K562 (cell line): ENCODE measurements at regions not wholly inside any gene's neighbourhood (a gene's known extent, or its start where the extent isn't known, plus 50 kb on each side); places are given as distances from the start of the nearest gene placed in this dataset.
A peak's percentile ranks its signal among the peaks of the same experiment; 100 is the strongest.

Source experiments
- ATAC-seq: fragments of 200-7000 bp; cut with Tn5 transposase; 3 replicates; pipeline ENCODE4 v1.9.1; 2020; ENCODE audit warnings: moderate library complexity
- BruUV-seq: library from RNA; stranded (reverse); fragments of 400-500 nt; replicated peaks from 2 replicates; lab custom pipeline; 2021; lab: Mats Ljungman, UMichigan
- CTCF ChIA-PET: fragments of 300-600 bp; formaldehyde crosslinking; extraction: SDS; loops from one replicate; lab custom pipeline; 2021; ENCODE audit warnings: low intra/inter-chr PET ratio; lab: Yijun Ruan, JAX
- POLR2A ChIA-PET: fragments of 300-600, 350-650 bp; sonication (Branson Sonifier 250); formaldehyde crosslinking; extraction: SDS; loops from one replicate; lab custom pipeline; 2021; ENCODE audit warnings: antibody characterized with exemption, inconsistent platforms; lab: Yijun Ruan, JAX
- DNase-seq, 4 experiments: peaks; one replicate each; pipeline versions ENCODE4 v3.0.0 to v3.0.0-alpha.2; 2011 to 2018; ENCODE audit warnings: low spot score in 3 of 4, mixed read lengths in 3 of 4; ENCODE audit errors: extremely low read depth in 1 of 4
- FAIRE-seq: peaks from 2 replicates; lab custom pipeline; 2011; peaks lifted over from hg19 to GRCh38; lab: Jason Lieb, UNC
- H2AFZ ChIP-seq: 2 replicates; pipeline ENCODE4 v1.6.0; 2011; ENCODE audit warnings: low read depth, low read length, control low read depth, inconsistent platforms
- H3K27ac ChIP-seq: fragments of 200-600 bp; 3 replicates; pipeline ENCODE4 v1.8.0; 2011; ENCODE audit warnings: low read depth, mild to moderate bottlenecking, control low read depth, inconsistent platforms, low read length, moderate library complexity, mixed read lengths; ENCODE audit errors: extremely low read depth
- H3K27me3 ChIP-seq, 2 experiments: fragments of 300-600 bp in 1 of 2; 2 replicates in 1 of 2; 3 replicates in 1 of 2; pipeline versions ENCODE4 v1.6.0 to v1.8.0; 2011; ENCODE audit warnings: inconsistent platforms in 2 of 2, low read length in 2 of 2, mild to moderate bottlenecking in 1 of 2, mixed read lengths in 1 of 2, moderate library complexity in 1 of 2; ENCODE audit not compliant: control insufficient read depth in 2 of 2, insufficient read depth in 2 of 2
- H3K36me3 ChIP-seq: fragments of 300-600 bp; 3 replicates; pipeline ENCODE4 v1.8.0; 2011; ENCODE audit warnings: mild to moderate bottlenecking, low read length, inconsistent platforms; ENCODE audit not compliant: control insufficient read depth, insufficient read depth
- H3K4me1 ChIP-seq, 2 experiments: fragments of 200-600 bp in 1 of 2; replicated peaks in 1 of 2; 2 replicates in 1 of 2; 3 replicates in 1 of 2; pipeline versions ENCODE4 v1.5.1 to v1.8.0; 2011; ENCODE audit warnings: inconsistent platforms in 2 of 2, low read length in 2 of 2, mild to moderate bottlenecking in 1 of 2, mixed read lengths in 1 of 2, moderate library complexity in 1 of 2; ENCODE audit not compliant: control insufficient read depth in 2 of 2, insufficient read depth in 2 of 2
- H3K4me2 ChIP-seq: 2 replicates; pipeline ENCODE4 v1.6.1; 2011; ENCODE audit warnings: low read length, control low read depth, inconsistent platforms, mixed read lengths; ENCODE audit not compliant: insufficient read depth
- H3K4me3 ChIP-seq: fragments of 200-600 bp; sonication (generic), shearing (Covaris generic); 2 replicates; pipeline ENCODE4 v1.5.1; 2016; ENCODE audit warnings: control low read depth, inconsistent platforms
- H3K79me2 ChIP-seq: fragments of 200-600 bp; 3 replicates; pipeline ENCODE4 v1.8.0; 2011; ENCODE audit warnings: low read length, inconsistent platforms; ENCODE audit not compliant: control insufficient read depth, insufficient read depth
- H3K9ac ChIP-seq, 2 experiments: 2 replicates each; pipeline versions ENCODE4 v1.6.0 to v1.6.1; 2011; ENCODE audit warnings: low read depth in 2 of 2, low read length in 2 of 2, control low read depth in 1 of 2, inconsistent platforms in 1 of 2, mild to moderate bottlenecking in 1 of 2, mixed read lengths in 1 of 2; ENCODE audit not compliant: insufficient read depth in 1 of 2
- H3K9me1 ChIP-seq: one replicate; pipeline ENCODE4 v1.6.0; 2011; ENCODE audit warnings: inconsistent platforms, mild to moderate bottlenecking, low read length, moderate library complexity; ENCODE audit not compliant: control insufficient read depth, insufficient read depth
- H3K9me3 ChIP-seq: replicated peaks from 2 replicates; pipeline ENCODE4 v1.5.1; 2011; ENCODE audit warnings: low read depth, low read length, inconsistent platforms; ENCODE audit not compliant: control insufficient read depth, insufficient read depth
- H4K20me1 ChIP-seq: replicated peaks from 2 replicates; pipeline ENCODE4 v1.6.1; 2011; ENCODE audit warnings: low read length, inconsistent platforms, mixed read lengths; ENCODE audit not compliant: control insufficient read depth, insufficient read depth
- BRD4 ChIP-seq: fragments of 200-600 bp; sonication (generic); IDR thresholded peaks from 2 replicates; pipeline ENCODE4 v1.6.1; 2017; ENCODE audit warnings: inconsistent platforms
- NRF1 ChIP-seq, 2 experiments: fragments of 450-650 bp; IDR thresholded peaks in 1 of 2; conservative IDR thresholded peaks in 1 of 2; 2 replicates each; pipeline ENCODE4 v1.6.1; 2014; ENCODE audit warnings: mild to moderate bottlenecking in 2 of 2
- RBM25 ChIP-seq: fragments of 200-400 bp; formaldehyde crosslinking; IDR thresholded peaks from 2 replicates; pipeline ENCODE4 v1.6.1; 2018; ENCODE audit warnings: low read length, low read depth, moderate library complexity; ENCODE audit not compliant: severe bottlenecking
- TEAD4 ChIP-seq, 2 experiments: sonication (generic) in 1 of 2; formaldehyde crosslinking in 1 of 2; IDR thresholded peaks; 2 replicates each; pipeline versions ENCODE4 v1.6.1 to v1.8.0; 2012 to 2022; ENCODE audit warnings: borderline replicate concordance in 1 of 2, inconsistent platforms in 1 of 2, low read length in 1 of 2, mild to moderate bottlenecking in 1 of 2, missing genetic modification reagents in 1 of 2
- YY1 ChIP-seq, 3 experiments: IDR thresholded peaks; 2 replicates each; pipeline ENCODE4 v1.6.1; 2011; ENCODE audit warnings: low read length in 2 of 3, mild to moderate bottlenecking in 2 of 3, moderate library complexity in 2 of 3, borderline replicate concordance in 1 of 3, control low read depth in 1 of 3, low read depth in 1 of 3; ENCODE audit not compliant: insufficient read depth in 3 of 3, insufficient replicate concordance in 2 of 3, control insufficient read depth in 1 of 3, insufficient read length in 1 of 3; ENCODE audit errors: extremely low read depth in 1 of 3
- ZFX ChIP-seq: sonication (generic); formaldehyde crosslinking; IDR thresholded peaks from 2 replicates; pipeline ENCODE4 v1.8.0; 2022; ENCODE audit warnings: mild to moderate bottlenecking, missing genetic modification reagents, moderate library complexity
- ZNF146 ChIP-seq: IDR thresholded peaks from one replicate; pipeline ENCODE4 v1.6.1; 2018; ENCODE audit warnings: missing compliant biosample characterization; ENCODE audit not compliant: unreplicated experiment
- WGBS: fragments of 100-300 bp; shearing (Covaris generic); methylation state at CpG from one replicate; pipeline ENCODE4 v1.1.6; 2016; ENCODE audit warnings: low coverage, mixed read lengths; ENCODE audit not compliant: insufficient coverage; ENCODE audit errors: missing lambda C conversion rate; 5-methylcytosine and 5-hydroxymethylcytosine counted together
- in situ Hi-C: fragments of 300-500 bp; cut with MboI; formaldehyde crosslinking; loops from 4 replicates; pipeline ENCODE4 v1.15.0; 2018; ENCODE audit warnings: inconsistent platforms, mixed read lengths
- intact Hi-C: fragments of 100-400 bp; cut with micrococcal nuclease; formaldehyde crosslinking; loops from 2 replicates; pipeline ENCODE4 v1.14.2; 2022
- TF ChIP-seq, protein P1 (sequence below): fragments of 450-650 bp; IDR thresholded peaks from 2 replicates; pipeline ENCODE4 v1.6.1; 2016

DNA sequence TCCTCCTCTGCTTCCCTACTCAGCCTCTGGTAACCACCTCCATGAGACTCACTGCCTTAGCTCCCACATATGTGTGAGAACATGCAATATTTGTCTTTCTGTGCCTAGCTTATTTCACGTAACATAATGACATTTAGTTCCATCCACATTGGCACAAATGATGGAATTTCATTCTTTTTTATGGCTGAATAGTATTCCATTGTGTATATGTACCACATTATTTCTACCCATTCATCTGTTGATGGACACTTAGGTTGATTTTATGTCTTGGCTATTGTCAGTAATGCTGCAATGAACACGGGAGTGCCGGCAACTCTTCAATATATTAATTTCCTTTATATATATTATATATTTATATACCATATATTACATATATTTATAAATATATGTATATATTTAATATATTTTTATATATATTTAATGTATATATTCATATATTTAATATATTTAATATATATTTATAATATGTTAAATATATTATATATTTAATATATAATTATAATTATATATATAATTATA lies 1046.9 kb downstream of the DNAJB9 start:
- CTCF ChIA-PET: no interaction called here
- H3K4me1 ChIP-seq: no peaks in the 10 kb centered on the region

More for the DNA sequence above, 1046.9 kb downstream of the DNAJB9 start:
- in situ Hi-C loops (no loop called here), intact Hi-C loops (no loop called here)
- H3K27ac ChIP-seq: no peak overlapping the region
- POLR2A ChIA-PET: no interaction called here
- TF ChIP-seq RBM25 (peak; percentile 29), BRD4 (no peak), YY1 (IDR thresholded peaks at IDR 0.05; ENCODE audit: borderline replicate concordance in 1 of 3, control insufficient read depth in 1 of 3, extremely low read depth in 1 of 3, insufficient read depth in 3 of 3, insufficient read length in 1 of 3, insufficient replicate concordance in 2 of 3, low read depth in 1 of 3, low read length in 2 of 3) (no peak), TEAD4 (IDR thresholded peaks at IDR 0.05; ENCODE audit: low read length) (no peak), TEAD4 (CRISPR knock-in tag; IDR thresholded peaks at IDR 0.05; ENCODE audit: borderline replicate concordance) (no peak), ZNF146 (peak; percentile 49), ZFX (CRISPR knock-in tag) (no peak), NRF1 (conservative IDR thresholded peaks at IDR 0.05 in 1 of 2, IDR thresholded peaks at IDR 0.05 in 1 of 2) (no peak)
- TF ChIP-seq, protein P1, sequence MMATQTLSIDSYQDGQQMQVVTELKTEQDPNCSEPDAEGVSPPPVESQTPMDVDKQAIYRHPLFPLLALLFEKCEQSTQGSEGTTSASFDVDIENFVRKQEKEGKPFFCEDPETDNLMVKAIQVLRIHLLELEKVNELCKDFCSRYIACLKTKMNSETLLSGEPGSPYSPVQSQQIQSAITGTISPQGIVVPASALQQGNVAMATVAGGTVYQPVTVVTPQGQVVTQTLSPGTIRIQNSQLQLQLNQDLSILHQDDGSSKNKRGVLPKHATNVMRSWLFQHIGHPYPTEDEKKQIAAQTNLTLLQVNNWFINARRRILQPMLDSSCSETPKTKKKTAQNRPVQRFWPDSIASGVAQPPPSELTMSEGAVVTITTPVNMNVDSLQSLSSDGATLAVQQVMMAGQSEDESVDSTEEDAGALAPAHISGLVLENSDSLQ: no peak
- ATAC-seq: no peak
- no peak overlapping the region for H3K9ac ChIP-seq
- H3K79me2 ChIP-seq: no peaks in the 10 kb centered on the region
- DNase-seq: no peak
- H3K27me3 ChIP-seq: no peaks in the 10 kb centered on the region
- no peak overlapping the region for H3K4me2 ChIP-seq
- 3% methylated on average over 3 of the region's 3 CpGs for WGBS
- no peaks in the 10 kb centered on the region for H3K36me3 ChIP-seq
- H4K20me1 ChIP-seq: no peaks in the 10 kb centered on the region
- no peak overlapping the region for H3K4me3 ChIP-seq
- BruUV-seq: no TSS peak
- H3K9me1 ChIP-seq: no peaks in the 10 kb centered on the region
- no peaks in the 10 kb centered on the region for H3K9me3 ChIP-seq
- H2AFZ ChIP-seq: no peak overlapping the region
- no peak for FAIRE-seq
